ENCODE measurements at regions not wholly inside any gene's neighbourhood (a gene's known extent, or its start where the extent isn't known, plus 50 kb on each side); places are given as distances from the start of the nearest gene placed in this dataset.

DNA sequence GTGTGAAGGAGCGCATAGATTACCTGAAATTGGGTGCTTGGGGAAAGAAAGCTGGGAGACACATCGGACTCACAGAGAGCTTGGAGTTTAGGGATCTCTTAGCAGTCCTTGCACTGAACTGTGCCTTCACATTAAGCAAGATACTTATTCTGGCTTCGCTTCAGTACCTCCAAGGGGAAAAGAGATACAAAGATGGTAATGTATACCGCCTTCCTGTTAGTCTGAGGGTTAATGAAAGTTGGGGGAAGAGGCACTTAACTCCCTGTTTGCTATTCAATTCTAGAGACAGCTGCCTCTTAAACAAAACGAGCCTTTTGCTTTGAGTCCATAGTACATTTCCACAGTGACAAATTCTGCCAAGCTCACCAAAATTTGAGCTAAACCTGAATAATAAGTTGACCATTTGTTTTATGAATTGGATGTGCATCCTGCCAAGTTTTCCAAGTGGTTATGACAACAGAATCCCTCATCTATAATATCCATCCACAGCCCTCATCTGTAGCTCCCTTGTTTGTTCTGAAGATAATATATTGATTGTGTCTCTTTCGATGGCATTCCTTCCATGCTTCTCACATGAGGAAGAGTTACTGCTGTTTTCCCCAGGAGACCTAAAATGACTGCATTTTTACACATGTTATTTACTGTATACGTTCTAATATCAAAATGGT is 287.1 kb upstream of the ATP5MC3 start:
- TF ChIP-seq, protein P1, sequence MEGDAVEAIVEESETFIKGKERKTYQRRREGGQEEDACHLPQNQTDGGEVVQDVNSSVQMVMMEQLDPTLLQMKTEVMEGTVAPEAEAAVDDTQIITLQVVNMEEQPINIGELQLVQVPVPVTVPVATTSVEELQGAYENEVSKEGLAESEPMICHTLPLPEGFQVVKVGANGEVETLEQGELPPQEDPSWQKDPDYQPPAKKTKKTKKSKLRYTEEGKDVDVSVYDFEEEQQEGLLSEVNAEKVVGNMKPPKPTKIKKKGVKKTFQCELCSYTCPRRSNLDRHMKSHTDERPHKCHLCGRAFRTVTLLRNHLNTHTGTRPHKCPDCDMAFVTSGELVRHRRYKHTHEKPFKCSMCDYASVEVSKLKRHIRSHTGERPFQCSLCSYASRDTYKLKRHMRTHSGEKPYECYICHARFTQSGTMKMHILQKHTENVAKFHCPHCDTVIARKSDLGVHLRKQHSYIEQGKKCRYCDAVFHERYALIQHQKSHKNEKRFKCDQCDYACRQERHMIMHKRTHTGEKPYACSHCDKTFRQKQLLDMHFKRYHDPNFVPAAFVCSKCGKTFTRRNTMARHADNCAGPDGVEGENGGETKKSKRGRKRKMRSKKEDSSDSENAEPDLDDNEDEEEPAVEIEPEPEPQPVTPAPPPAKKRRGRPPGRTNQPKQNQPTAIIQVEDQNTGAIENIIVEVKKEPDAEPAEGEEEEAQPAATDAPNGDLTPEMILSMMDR (IDR thresholded peaks at IDR 0.05; ENCODE audit: insufficient read depth, low read length) = no peak
- TF ChIP-seq, protein P2, sequence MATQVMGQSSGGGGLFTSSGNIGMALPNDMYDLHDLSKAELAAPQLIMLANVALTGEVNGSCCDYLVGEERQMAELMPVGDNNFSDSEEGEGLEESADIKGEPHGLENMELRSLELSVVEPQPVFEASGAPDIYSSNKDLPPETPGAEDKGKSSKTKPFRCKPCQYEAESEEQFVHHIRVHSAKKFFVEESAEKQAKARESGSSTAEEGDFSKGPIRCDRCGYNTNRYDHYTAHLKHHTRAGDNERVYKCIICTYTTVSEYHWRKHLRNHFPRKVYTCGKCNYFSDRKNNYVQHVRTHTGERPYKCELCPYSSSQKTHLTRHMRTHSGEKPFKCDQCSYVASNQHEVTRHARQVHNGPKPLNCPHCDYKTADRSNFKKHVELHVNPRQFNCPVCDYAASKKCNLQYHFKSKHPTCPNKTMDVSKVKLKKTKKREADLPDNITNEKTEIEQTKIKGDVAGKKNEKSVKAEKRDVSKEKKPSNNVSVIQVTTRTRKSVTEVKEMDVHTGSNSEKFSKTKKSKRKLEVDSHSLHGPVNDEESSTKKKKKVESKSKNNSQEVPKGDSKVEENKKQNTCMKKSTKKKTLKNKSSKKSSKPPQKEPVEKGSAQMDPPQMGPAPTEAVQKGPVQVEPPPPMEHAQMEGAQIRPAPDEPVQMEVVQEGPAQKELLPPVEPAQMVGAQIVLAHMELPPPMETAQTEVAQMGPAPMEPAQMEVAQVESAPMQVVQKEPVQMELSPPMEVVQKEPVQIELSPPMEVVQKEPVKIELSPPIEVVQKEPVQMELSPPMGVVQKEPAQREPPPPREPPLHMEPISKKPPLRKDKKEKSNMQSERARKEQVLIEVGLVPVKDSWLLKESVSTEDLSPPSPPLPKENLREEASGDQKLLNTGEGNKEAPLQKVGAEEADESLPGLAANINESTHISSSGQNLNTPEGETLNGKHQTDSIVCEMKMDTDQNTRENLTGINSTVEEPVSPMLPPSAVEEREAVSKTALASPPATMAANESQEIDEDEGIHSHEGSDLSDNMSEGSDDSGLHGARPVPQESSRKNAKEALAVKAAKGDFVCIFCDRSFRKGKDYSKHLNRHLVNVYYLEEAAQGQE (IDR thresholded peaks at IDR 0.05; ENCODE audit: insufficient replicate concordance, low read depth) = no peak
- no peak for TF ChIP-seq POLR2AphosphoS5 (IDR thresholded peaks at IDR 0.05; ENCODE audit: low read depth)

Measured in HL-60 (cell line).